GM23338 (cell line): ENCODE measurements at regions not wholly inside any gene's neighbourhood (a gene's known extent, or its start where the extent isn't known, plus 50 kb on each side); places are given as distances from the start of the nearest gene placed in this dataset.

Experiments used
- ATAC-seq: fragments of 200-7000 bp; cut with Tn5 transposase; 3 replicates; pipeline ENCODE4 v1.9.1; 2020
- DNase-seq: peaks from one replicate; pipeline ENCODE4 v3.0.0-alpha.2; 2015; ENCODE audit warnings: low spot score
- H2AFZ ChIP-seq: fragments of 200-600 bp; sonication (generic); 2 replicates; pipeline ENCODE4 v1.8.0; 2016; ENCODE audit warnings: antibody characterized with exemption, mild to moderate bottlenecking, moderate library complexity
- H3F3A ChIP-seq: fragments of 200-600 bp; sonication (generic); replicated peaks from 2 replicates; pipeline ENCODE4 v1.8.0; 2017; ENCODE audit warnings: antibody characterized with exemption, mixed run types, low read depth
- H3K27ac ChIP-seq: fragments of 200-600 bp; sonication (generic); 2 replicates; pipeline ENCODE4 v1.6.1; 2016; ENCODE audit warnings: low read depth
- H3K27me3 ChIP-seq: fragments of 200-600 bp; sonication (generic); 2 replicates; pipeline ENCODE4 v1.8.0; 2016; ENCODE audit warnings: mild to moderate bottlenecking, mixed run types, moderate library complexity; ENCODE audit not compliant: insufficient read depth
- H3K36me3 ChIP-seq: fragments of 200-600 bp; sonication (generic); 2 replicates; pipeline ENCODE4 v1.8.0; 2016; ENCODE audit warnings: mild to moderate bottlenecking; ENCODE audit not compliant: insufficient read depth
- H3K4me1 ChIP-seq: fragments of 200-600 bp; sonication (generic); 2 replicates; pipeline ENCODE4 v1.8.0; 2016; ENCODE audit warnings: mild to moderate bottlenecking, moderate library complexity; ENCODE audit not compliant: insufficient read depth
- H3K4me2 ChIP-seq: fragments of 200-600 bp; sonication (generic); 2 replicates; pipeline ENCODE4 v1.7.1; 2017; ENCODE audit warnings: mixed run types
- H3K4me3 ChIP-seq: fragments of 200-600 bp; sonication (generic); 2 replicates; pipeline ENCODE4 v1.6.1; 2016; ENCODE audit warnings: mixed run types
- H3K79me2 ChIP-seq: fragments of 200-600 bp; sonication (generic); replicated peaks from 2 replicates; pipeline ENCODE4 v1.8.0; 2017; ENCODE audit warnings: mild to moderate bottlenecking; ENCODE audit not compliant: insufficient read depth
- H3K9me2 ChIP-seq: fragments of 200-600 bp; sonication (generic); 2 replicates; pipeline ENCODE4 v1.8.0; 2017; ENCODE audit not compliant: insufficient read depth
- H4K20me1 ChIP-seq: fragments of 200-600 bp; sonication (generic); replicated peaks from 2 replicates; pipeline ENCODE4 v1.8.0; 2017; ENCODE audit warnings: mild to moderate bottlenecking; ENCODE audit not compliant: insufficient read depth
- H3K27ac Mint-ChIP-seq: 2 replicates; pipeline ENCODE4 v1.8.0; 2020; ENCODE audit warnings: inconsistent platforms, mild to moderate bottlenecking, moderate library complexity, mixed read lengths
- H3K27me3 Mint-ChIP-seq: 3 replicates; pipeline ENCODE4 v1.8.0; 2022; ENCODE audit warnings: low read depth, mild to moderate bottlenecking, moderate library complexity, mixed read lengths, inconsistent platforms; ENCODE audit not compliant: insufficient read depth, poor library complexity
- H3K36me3 Mint-ChIP-seq: 3 replicates; pipeline ENCODE4 v1.8.0; 2021; ENCODE audit warnings: low read depth, mild to moderate bottlenecking, inconsistent platforms, moderate library complexity, mixed read lengths
- H3K4me1 Mint-ChIP-seq: 3 replicates; pipeline ENCODE4 v1.8.0; 2020; ENCODE audit warnings: mild to moderate bottlenecking, inconsistent platforms, mixed read lengths
- H3K4me3 Mint-ChIP-seq: 3 replicates; pipeline ENCODE4 v1.8.0; 2021; ENCODE audit warnings: moderate library complexity, mild to moderate bottlenecking, inconsistent platforms, mixed read lengths
- H3K9me3 Mint-ChIP-seq: 3 replicates; pipeline ENCODE4 v1.8.0; 2020; ENCODE audit warnings: moderate library complexity, mild to moderate bottlenecking, inconsistent platforms, mixed read lengths
- CREB1 ChIP-seq: fragments of 250-450 bp; sonication (Bioruptor Pico); IDR thresholded peaks from 2 replicates; pipeline ENCODE4 v1.5.0; 2020; ENCODE audit warnings: low read depth, mild to moderate bottlenecking, moderate library complexity
- CTCF ChIP-seq, 2 experiments: fragments of 200-600 bp in 1 of 2; sonication (generic) in 1 of 2; conservative IDR thresholded peaks; 2 replicates each; pipeline versions ENCODE4 v1.5.1 to v1.6.1; 2016 to 2017; ENCODE audit warnings: antibody characterized with exemption in 2 of 2, low read depth in 2 of 2, mild to moderate bottlenecking in 2 of 2, moderate library complexity in 1 of 2
- ETS1 ChIP-seq: IDR thresholded peaks from 2 replicates; pipeline ENCODE4 v1.6.1; 2016; ENCODE audit warnings: antibody characterized with exemption
- EZH2 ChIP-seq: fragments of 200-600 bp; sonication (generic); IDR thresholded peaks from one replicate; pipeline ENCODE4 v1.8.0; 2017; ENCODE audit warnings: antibody characterized with exemption, mild to moderate bottlenecking, low read depth; ENCODE audit not compliant: unreplicated experiment
- EZH2phosphoT487 ChIP-seq: fragments of 200-600 bp; sonication (generic); IDR thresholded peaks from one replicate; pipeline ENCODE4 v1.8.1; 2018; ENCODE audit warnings: antibody characterized with exemption; ENCODE audit not compliant: unreplicated experiment
- JUNB ChIP-seq: IDR thresholded peaks from one replicate; pipeline ENCODE4 v1.6.1; 2016; ENCODE audit warnings: antibody characterized with exemption; ENCODE audit not compliant: unreplicated experiment
- NANOG ChIP-seq: IDR thresholded peaks from 2 replicates; pipeline ENCODE4 v1.6.1; 2016; ENCODE audit warnings: antibody characterized with exemption, borderline replicate concordance
- POLR2AphosphoS5 ChIP-seq: IDR thresholded peaks from 2 replicates; pipeline ENCODE4 v1.6.1; 2016; ENCODE audit warnings: antibody characterized with exemption, low read depth
- REST ChIP-seq: IDR thresholded peaks from one replicate; pipeline ENCODE4 v1.6.1; 2018; ENCODE audit warnings: antibody characterized with exemption; ENCODE audit not compliant: unreplicated experiment
- STAT1 ChIP-seq: IDR thresholded peaks from one replicate; pipeline ENCODE4 v1.6.1; 2016; ENCODE audit warnings: antibody characterized with exemption; ENCODE audit not compliant: unreplicated experiment
- ZNF114 ChIP-seq: fragments of 250-450 bp; sonication (Bioruptor Pico); IDR thresholded peaks from 2 replicates; pipeline ENCODE4 v1.5.0; 2020; ENCODE audit warnings: mild to moderate bottlenecking, moderate library complexity
- ZNF331 ChIP-seq: fragments of 250-450 bp; sonication (Bioruptor Pico); IDR thresholded peaks from 2 replicates; pipeline ENCODE4 v1.5.0; 2020; ENCODE audit warnings: low read depth, mild to moderate bottlenecking, moderate library complexity
- ZNF462 ChIP-seq: fragments of 250-450 bp; sonication (Bioruptor Pico); IDR thresholded peaks from 2 replicates; pipeline ENCODE4 v1.5.0; 2020; ENCODE audit warnings: mild to moderate bottlenecking, moderate library complexity

GRCh38 chr4:139611391-139611790 lies 54.2 kb upstream of the MGST2 start:
- Histone ChIP-seq H3K4me3 (no peak overlapping the region), H3K27me3 (no peaks in the 10 kb centered on the region), H3K27ac (no peak overlapping the region), H2AFZ (no peak overlapping the region), H3K4me2 (no peak overlapping the region), H3K9me2 (no peaks in the 10 kb centered on the region), H3K36me3 (no peaks in the 10 kb centered on the region), H3F3A (no peaks in the 10 kb centered on the region), H3K4me1 (0 out of 2 replicates have a peak, but pooled peaks cover 6% of the 10 kb centered on the region), H4K20me1 (no peaks in the 10 kb centered on the region), H3K79me2 (no peaks in the 10 kb centered on the region)
- no peak overlapping the region for H3K4me3 Mint-ChIP-seq
- peaks cover 6% of the 10 kb centered on the region for H3K27me3 Mint-ChIP-seq
- ATAC-seq (no peak), DNase-seq (no peak)
- no peak for TF ChIP-seq ZNF462 (CRISPR knock-in tag)
- no peak for TF ChIP-seq EZH2phosphoT487
- TF ChIP-seq CTCF (conservative IDR thresholded peaks at IDR 0.05; ENCODE audit: low read depth in 2 of 2) = no peak
- no peak for TF ChIP-seq CREB1
- no peak for TF ChIP-seq ZNF114 (CRISPR knock-in tag)
- no peak for TF ChIP-seq REST
- no peak for TF ChIP-seq POLR2AphosphoS5
- TF ChIP-seq NANOG = no peak
- no peak for TF ChIP-seq STAT1
- no peak for TF ChIP-seq EZH2
- TF ChIP-seq ZNF331 = no peak
- no peak for TF ChIP-seq JUNB
- no peak for TF ChIP-seq ETS1
- H3K4me1 Mint-ChIP-seq = peaks cover 8% of the 10 kb centered on the region; the same call in 2 of the 3 replicates
- no peak overlapping the region for H3K27ac Mint-ChIP-seq
- H3K36me3 Mint-ChIP-seq = no peaks in the 10 kb centered on the region
- no peaks in the 10 kb centered on the region; the same call in 2 of the 3 replicates for H3K9me3 Mint-ChIP-seq
